RWPE2 (cell line): ENCODE measurements at regions not wholly inside any gene's neighbourhood (a gene's known extent, or its start where the extent isn't known, plus 50 kb on each side); places are given as distances from the start of the nearest gene placed in this dataset.

Experiments used
- ATAC-seq: fragments of 200-7000 bp; cut with Tn5 transposase; 3 replicates; pipeline ENCODE4 v1.9.1; 2021; ENCODE audit warnings: low read depth
- DNase-seq: peaks from one replicate; pipeline ENCODE4 v3.0.0-alpha.2; 2020; ENCODE audit warnings: low spot score
- H3K27ac ChIP-seq: fragments of 450-650 bp; 2 replicates; pipeline ENCODE4 v1.5.1; 2017; ENCODE audit warnings: mild to moderate bottlenecking; ENCODE audit not compliant: poor library complexity, severe bottlenecking
- H3K27me3 ChIP-seq: fragments of 250-450 bp; sonication (Bioruptor Pico); 2 replicates; pipeline ENCODE4 v1.5.1; 2021; ENCODE audit warnings: mild to moderate bottlenecking, moderate library complexity; ENCODE audit not compliant: insufficient read depth, poor library complexity, severe bottlenecking
- H3K36me3 ChIP-seq: fragments of 250-450 bp; sonication (Bioruptor Pico); 2 replicates; pipeline ENCODE4 v1.5.1; 2020; ENCODE audit warnings: low read depth, mild to moderate bottlenecking, moderate library complexity
- H3K4me1 ChIP-seq: fragments of 250-450 bp; sonication (Bioruptor Pico); 2 replicates; pipeline ENCODE4 v1.5.1; 2021; ENCODE audit warnings: mild to moderate bottlenecking, moderate library complexity; ENCODE audit not compliant: insufficient read depth, poor library complexity, severe bottlenecking
- H3K4me3 ChIP-seq: fragments of 250-450 bp; sonication (Bioruptor Pico); 2 replicates; pipeline ENCODE4 v1.5.1; 2021; ENCODE audit warnings: mild to moderate bottlenecking, moderate library complexity; ENCODE audit not compliant: severe bottlenecking
- H3K9me3 ChIP-seq: fragments of 250-450 bp; sonication (Bioruptor Pico); 2 replicates; pipeline ENCODE4 v1.5.1; 2021; ENCODE audit warnings: mild to moderate bottlenecking, moderate library complexity; ENCODE audit not compliant: severe bottlenecking
- TF ChIP-seq, protein P1 (sequence below): fragments of 450-650 bp; IDR thresholded peaks from one replicate; pipeline ENCODE4 v1.5.1; 2017; ENCODE audit warnings: mild to moderate bottlenecking, moderate library complexity; ENCODE audit not compliant: poor library complexity, severe bottlenecking

DNA sequence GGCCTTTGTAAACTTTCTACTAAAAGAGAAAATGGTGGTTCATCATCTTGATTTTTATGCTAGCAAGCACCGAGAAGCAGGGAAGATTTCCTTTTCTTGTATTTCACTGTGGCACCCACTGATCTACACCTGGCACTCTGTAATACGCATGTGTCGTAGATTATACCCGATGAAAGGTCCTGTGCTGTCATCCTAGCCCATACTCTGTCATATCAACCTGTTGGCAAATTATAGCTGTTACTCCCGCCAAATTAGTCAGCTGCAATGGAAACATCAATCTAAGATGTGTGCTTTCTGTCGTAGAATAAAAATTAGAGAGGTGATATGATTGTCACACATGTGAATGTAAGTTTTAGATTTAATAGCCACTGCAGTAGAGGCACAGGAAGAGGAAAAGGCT, 263.4 kb upstream of the PITX2 start:
- no peaks in the 10 kb centered on the region for H3K9me3 ChIP-seq
- no peak overlapping the region for H3K4me3 ChIP-seq
- TF ChIP-seq, protein P1, sequence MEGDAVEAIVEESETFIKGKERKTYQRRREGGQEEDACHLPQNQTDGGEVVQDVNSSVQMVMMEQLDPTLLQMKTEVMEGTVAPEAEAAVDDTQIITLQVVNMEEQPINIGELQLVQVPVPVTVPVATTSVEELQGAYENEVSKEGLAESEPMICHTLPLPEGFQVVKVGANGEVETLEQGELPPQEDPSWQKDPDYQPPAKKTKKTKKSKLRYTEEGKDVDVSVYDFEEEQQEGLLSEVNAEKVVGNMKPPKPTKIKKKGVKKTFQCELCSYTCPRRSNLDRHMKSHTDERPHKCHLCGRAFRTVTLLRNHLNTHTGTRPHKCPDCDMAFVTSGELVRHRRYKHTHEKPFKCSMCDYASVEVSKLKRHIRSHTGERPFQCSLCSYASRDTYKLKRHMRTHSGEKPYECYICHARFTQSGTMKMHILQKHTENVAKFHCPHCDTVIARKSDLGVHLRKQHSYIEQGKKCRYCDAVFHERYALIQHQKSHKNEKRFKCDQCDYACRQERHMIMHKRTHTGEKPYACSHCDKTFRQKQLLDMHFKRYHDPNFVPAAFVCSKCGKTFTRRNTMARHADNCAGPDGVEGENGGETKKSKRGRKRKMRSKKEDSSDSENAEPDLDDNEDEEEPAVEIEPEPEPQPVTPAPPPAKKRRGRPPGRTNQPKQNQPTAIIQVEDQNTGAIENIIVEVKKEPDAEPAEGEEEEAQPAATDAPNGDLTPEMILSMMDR, result no peak

DNA sequence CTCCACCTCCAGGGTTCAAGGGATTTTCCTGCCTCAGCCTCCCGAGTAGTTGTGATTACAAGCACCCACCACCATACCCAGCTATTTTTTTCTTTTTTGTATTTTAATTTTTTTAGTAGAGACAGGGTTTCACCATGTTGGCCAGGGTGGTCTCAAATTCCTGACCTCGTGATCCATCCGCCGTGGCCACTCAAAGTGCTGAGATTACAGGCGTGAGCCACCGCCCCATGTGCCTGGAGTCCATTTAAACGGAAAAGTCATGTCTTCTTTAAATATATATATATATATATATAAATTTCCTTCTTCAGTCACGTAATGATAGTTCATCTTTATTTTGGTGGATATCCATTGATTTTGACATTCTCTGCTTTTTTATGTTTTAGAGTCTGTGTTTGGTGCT, 264.0 kb upstream of the PITX2 start:
- ATAC-seq (no peak), DNase-seq (no peak)
- Histone ChIP-seq H3K36me3 (no peaks in the 10 kb centered on the region), H3K27ac (no peak overlapping the region), H3K9me3 (no peaks in the 10 kb centered on the region), H3K4me1 (no peaks in the 10 kb centered on the region), H3K27me3 (no peaks in the 10 kb centered on the region), H3K4me3 (no peak overlapping the region)
- TF ChIP-seq, protein P1, result no peak

More for the DNA sequence above, 263.4 kb upstream of the PITX2 start:
- Histone ChIP-seq H3K27me3 (no peaks in the 10 kb centered on the region), H3K36me3 (no peaks in the 10 kb centered on the region), H3K4me1 (no peaks in the 10 kb centered on the region), H3K27ac (no peak overlapping the region)
- ATAC-seq (no peak), DNase-seq (no peak)

- H3K4me3 ChIP-seq, result no peak overlapping the region
- no peak for ATAC-seq
- no peaks in the 10 kb centered on the region for H3K27me3 ChIP-seq
- no peak for DNase-seq
- no peaks in the 10 kb centered on the region for H3K9me3 ChIP-seq
- TF ChIP-seq, protein P1, result no peak
- H3K4me1 ChIP-seq, result no peaks in the 10 kb centered on the region
- no peak overlapping the region for H3K27ac ChIP-seq
- H3K36me3 ChIP-seq, result no peaks in the 10 kb centered on the region
These were observed 274.9 kb upstream of the PITX2 start for GRCh38 chr4:110897784-110898183.

DNA sequence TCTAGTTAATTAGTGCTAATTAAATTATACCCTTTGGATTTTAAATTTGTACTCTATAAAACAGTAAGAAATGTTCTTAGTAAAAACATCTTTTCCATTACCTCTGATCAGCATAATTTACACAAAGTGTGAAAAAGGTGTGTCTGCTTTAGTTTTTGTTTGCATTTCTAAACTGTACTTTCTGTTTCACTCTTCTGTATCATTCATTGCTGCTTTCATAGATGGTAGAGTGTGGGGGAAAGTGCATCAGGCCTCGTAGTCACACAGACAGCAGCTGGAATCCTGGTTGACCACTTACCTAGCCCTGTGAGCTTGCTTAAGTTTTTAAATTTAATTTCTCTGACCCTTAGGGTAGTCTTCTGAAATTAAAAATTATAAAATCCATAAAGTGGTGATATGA, 275.4 kb upstream of the PITX2 start:
- TF ChIP-seq, protein P1, result no peak

GRCh38 chr4:110900213-110900769, 277.4 kb upstream of the PITX2 start:
- Histone ChIP-seq H3K27ac (no peak overlapping the region), H3K4me1 (no peaks in the 10 kb centered on the region), H3K36me3 (no peaks in the 10 kb centered on the region), H3K27me3 (no peaks in the 10 kb centered on the region), H3K4me3 (no peak overlapping the region), H3K9me3 (no peaks in the 10 kb centered on the region)
- DNase-seq (no peak), ATAC-seq (no peak)
- TF ChIP-seq, protein P1, result no peak

More for the DNA sequence above, 275.4 kb upstream of the PITX2 start:
- Histone ChIP-seq H3K36me3 (no peaks in the 10 kb centered on the region), H3K9me3 (no peaks in the 10 kb centered on the region), H3K4me1 (no peaks in the 10 kb centered on the region), H3K27me3 (no peaks in the 10 kb centered on the region), H3K4me3 (no peak overlapping the region), H3K27ac (no peak overlapping the region)
- ATAC-seq (no peak), DNase-seq (no peak)
